AG10803 (cell line): ENCODE measurements at regions not wholly inside any gene's neighbourhood (a gene's known extent, or its start where the extent isn't known, plus 50 kb on each side); places are given as distances from the start of the nearest gene placed in this dataset.

Experiments used
- DNase-seq: peaks from one replicate; pipeline ENCODE4 v3.0.0; 2010; ENCODE audit warnings: low read depth
- H3K4me3 ChIP-seq: 2 replicates; pipeline ENCODE4 v1.5.1; 2011; ENCODE audit warnings: mild to moderate bottlenecking, low read length, control low read depth
- TF ChIP-seq, protein P1 (sequence below): conservative IDR thresholded peaks from 2 replicates; pipeline ENCODE4 v1.5.1; 2011; ENCODE audit warnings: mild to moderate bottlenecking, low read length, control low read depth, inconsistent platforms

DNA sequence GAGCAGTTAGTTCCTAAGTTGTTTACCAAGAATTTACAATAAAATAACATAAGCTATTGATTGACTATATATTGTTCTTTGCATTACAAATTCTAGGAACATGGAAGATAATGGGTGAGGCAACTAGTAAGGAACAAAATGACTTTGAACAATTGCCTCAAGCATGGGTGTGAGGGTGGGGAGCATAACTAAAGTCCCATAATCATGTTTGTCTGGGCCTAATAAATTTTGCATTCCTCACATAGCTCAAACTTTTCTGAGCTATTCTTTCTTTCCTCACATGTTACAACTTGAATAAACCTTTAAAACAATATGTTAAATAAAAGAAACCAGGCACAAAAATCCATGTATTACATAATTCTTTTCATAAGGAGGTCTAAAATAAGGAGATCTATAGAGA is 1066.1 kb downstream of the NR2F1-AS1 start:
- TF ChIP-seq, protein P1, sequence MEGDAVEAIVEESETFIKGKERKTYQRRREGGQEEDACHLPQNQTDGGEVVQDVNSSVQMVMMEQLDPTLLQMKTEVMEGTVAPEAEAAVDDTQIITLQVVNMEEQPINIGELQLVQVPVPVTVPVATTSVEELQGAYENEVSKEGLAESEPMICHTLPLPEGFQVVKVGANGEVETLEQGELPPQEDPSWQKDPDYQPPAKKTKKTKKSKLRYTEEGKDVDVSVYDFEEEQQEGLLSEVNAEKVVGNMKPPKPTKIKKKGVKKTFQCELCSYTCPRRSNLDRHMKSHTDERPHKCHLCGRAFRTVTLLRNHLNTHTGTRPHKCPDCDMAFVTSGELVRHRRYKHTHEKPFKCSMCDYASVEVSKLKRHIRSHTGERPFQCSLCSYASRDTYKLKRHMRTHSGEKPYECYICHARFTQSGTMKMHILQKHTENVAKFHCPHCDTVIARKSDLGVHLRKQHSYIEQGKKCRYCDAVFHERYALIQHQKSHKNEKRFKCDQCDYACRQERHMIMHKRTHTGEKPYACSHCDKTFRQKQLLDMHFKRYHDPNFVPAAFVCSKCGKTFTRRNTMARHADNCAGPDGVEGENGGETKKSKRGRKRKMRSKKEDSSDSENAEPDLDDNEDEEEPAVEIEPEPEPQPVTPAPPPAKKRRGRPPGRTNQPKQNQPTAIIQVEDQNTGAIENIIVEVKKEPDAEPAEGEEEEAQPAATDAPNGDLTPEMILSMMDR, result no peak
- no peak overlapping the region for H3K4me3 ChIP-seq
- DNase-seq, result peak; percentile 53

DNA sequence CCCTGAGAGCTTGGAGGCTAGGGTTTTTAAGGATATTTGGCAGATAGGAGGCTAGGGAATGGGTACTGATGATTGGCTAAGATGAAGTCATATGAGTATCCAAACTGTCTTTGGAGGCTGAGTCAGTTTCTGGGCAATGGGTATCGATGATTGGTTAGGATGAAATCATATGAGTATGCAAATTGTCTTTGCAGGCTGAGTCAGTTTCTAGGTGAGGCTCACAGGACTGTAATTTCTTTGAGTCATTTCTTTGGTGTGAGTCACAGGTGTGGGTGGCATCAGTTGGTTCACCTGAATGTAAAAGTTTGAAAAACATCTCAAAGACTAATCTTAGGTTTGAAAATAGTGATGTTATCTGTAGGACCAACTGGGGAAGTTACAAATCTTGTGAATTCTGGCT is 1068.0 kb downstream of the NR2F1-AS1 start:
- no peak for DNase-seq
- TF ChIP-seq, protein P1, result no peak
- H3K4me3 ChIP-seq, result no peak overlapping the region

DNA sequence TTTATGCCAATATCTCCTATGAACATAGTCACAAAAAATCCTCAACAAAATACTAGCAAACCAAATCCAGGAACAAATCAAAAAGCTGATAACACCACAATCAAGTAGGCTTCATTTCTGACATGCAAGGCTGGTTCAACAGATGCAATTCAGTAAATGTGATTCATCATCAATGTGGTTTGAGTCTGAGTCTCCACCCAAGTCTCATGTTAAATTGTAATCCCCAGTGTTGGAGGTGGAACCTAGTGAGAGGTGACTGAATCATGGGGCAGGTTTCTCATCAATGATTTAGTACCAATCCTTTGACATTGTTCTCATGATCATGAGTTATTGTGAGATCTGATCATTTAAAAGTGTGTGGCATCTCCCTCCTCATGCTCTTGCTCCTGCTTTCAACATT is 1072.7 kb downstream of the NR2F1-AS1 start:
- H3K4me3 ChIP-seq, result no peak overlapping the region
- peak; percentile 0 for DNase-seq

DNA sequence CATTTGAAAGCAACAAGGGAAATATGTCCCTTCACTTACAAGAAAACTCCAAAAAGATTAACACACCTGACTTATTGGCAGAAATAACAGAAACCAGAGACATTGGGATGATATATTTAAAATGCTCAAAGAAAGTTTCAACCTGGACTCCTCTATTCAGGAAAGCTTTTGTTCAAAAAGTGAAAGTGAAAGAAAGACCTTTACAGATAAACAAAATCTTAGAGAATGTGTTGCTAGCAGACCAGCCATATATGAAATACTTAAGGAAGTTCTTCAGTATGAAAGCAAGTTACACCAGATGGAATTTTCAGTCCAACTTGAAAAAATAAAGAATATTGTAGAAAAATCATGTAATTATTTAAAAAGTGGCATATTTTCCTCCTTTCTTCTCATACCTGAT is 1075.1 kb downstream of the NR2F1-AS1 start:
- H3K4me3 ChIP-seq, result peak overlapping the region; percentile 5; the same call in 1 of the 2 replicates
- TF ChIP-seq, protein P1, result no peak
- peak; percentile 5 for DNase-seq

More for the DNA sequence above, 1072.7 kb downstream of the NR2F1-AS1 start:
- TF ChIP-seq, protein P1, result no peak

DNA sequence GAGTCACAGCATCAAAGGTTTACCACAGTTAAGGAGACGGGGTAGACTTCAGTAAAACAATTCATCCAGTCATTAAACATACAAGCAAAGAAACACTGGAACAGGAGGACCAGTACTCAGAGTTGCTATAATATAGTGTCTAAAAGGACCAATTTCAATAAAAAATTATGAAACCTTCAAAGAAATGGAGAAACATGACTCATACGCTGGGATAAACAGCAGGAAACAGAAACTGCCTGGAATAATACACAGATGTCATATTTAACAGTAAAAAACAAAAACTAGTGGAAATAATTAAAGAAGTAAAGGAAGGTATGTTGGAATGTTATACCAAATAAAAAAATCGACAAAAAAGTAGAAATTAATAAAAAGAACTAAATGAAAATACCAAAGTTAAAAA is 1075.9 kb downstream of the NR2F1-AS1 start:
- DNase-seq, result peak; percentile 11
- TF ChIP-seq, protein P1, result no peak
- H3K4me3 ChIP-seq, result no peak overlapping the region

DNA sequence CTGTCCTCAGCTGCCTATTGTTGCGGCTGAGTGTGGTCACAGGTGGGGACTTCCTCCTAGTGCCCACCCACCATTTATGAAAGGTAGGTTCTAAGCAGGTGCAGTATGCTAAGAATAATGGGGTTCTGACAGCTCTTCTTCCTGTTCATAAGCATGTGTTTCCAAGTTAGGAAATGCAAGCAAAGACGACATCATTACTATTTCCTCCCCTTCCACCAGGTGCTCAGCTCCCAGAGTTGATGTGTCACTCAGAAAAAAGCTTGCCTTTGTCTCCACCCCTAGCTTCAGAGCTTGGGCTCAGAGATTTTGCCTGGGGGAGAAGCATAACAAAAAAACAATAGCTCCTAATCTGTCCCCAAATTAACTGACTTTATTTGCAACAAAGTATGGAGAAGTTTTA is 1076.7 kb downstream of the NR2F1-AS1 start:
- TF ChIP-seq, protein P1, result no peak
- no peak overlapping the region for H3K4me3 ChIP-seq
- DNase-seq, result no peak

DNA sequence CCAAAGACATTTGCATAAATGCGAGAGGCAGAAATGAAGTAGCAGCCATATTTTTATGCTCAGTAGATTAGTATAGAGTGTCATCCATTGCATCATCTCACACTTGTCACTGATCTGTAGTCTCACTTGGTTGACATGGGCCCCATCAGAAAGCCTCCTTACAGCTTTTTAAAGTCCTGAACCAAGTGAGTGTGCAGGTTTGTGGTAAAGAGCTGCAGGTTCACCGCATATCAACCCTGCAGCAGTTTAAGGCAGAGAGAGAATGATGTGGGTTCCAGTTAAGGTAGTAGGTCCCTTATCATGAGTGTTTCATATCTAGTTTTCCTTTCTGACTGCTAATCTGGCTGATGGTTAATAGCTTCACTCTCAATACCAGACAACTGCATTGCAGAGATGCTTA is 1080.3 kb downstream of the NR2F1-AS1 start:
- TF ChIP-seq, protein P1, result no peak
- no peak overlapping the region for H3K4me3 ChIP-seq
- no peak for DNase-seq
